GM23248 (cell line): ENCODE measurements at regions not wholly inside any gene's neighbourhood (a gene's known extent, or its start where the extent isn't known, plus 50 kb on each side); places are given as distances from the start of the nearest gene placed in this dataset.

Experiments
- EZH2 ChIP-seq: fragments of 200-600 bp; sonication (generic); IDR thresholded peaks from 2 replicates; pipeline ENCODE4 v1.6.1; 2018; ENCODE audit warnings: antibody characterized with exemption, mild to moderate bottlenecking; ENCODE audit not compliant: insufficient read depth, poor library complexity, severe bottlenecking
- EZH2phosphoT487 ChIP-seq: fragments of 200-600 bp; sonication (generic); IDR thresholded peaks from 2 replicates; pipeline ENCODE4 v1.6.1; 2018; ENCODE audit warnings: antibody characterized with exemption, moderate library complexity, mild to moderate bottlenecking, low read depth; ENCODE audit not compliant: insufficient read depth

DNA sequence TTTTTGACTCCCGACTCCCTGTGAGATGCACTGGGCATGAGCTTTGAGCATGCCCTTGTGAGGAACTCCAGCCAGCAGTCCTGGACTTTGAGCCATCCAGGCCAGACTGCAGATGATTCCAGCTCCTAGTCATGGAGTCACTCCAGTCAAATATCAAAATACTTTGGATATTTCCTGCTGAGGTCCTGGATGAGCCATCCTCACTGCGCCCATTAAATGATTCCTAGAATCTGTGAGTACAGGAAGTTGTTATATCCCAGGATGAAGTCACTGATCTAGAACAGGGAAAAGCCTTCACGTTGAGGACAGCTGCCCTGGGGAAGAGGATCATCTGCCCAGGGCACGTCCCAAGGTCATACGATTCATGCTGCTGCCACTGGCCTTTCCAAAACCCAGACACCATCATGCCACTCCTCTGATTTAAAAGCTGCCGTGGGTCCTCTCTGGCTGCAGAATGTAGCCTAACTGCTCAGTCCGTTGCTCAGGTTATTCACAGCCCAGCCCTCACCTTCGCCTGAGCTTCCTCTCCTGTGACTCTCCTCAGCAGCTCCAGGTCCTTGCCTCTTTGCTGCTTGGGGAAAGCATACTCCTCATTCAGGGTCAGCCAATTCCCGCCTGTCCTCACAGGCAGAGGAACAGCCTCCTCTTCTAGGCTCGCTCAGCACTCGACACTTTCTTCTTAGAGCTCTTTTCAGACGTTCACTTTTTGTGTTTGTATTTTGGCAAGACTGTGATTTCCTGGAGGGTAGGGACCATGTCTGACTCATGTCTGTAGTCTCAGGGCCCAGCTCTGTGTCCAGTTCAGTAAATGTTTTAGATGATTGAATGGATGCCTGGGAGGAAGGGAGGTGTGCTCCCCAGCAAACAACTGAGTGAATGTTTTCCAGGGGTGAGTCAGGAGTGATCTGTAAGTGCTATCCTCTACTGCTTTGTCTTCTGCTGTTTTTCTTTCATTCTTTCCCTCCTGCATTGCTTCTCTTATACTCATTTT lies 157.8 kb downstream of the SNX10 start:
- TF ChIP-seq EZH2 (no peak), EZH2phosphoT487 (no peak)
